HG02884 (cell line): ENCODE measurements at regions not wholly inside any gene's neighbourhood (a gene's known extent, or its start where the extent isn't known, plus 50 kb on each side); places are given as distances from the start of the nearest gene placed in this dataset.

Experiments
- ATAC-seq: cut with Tn5 transposase; IDR thresholded peaks from one replicate; pipeline ENCODE4 v1.9.1; 2021; ENCODE audit warnings: mild to moderate bottlenecking, moderate library complexity; ENCODE audit not compliant: unreplicated experiment

DNA sequence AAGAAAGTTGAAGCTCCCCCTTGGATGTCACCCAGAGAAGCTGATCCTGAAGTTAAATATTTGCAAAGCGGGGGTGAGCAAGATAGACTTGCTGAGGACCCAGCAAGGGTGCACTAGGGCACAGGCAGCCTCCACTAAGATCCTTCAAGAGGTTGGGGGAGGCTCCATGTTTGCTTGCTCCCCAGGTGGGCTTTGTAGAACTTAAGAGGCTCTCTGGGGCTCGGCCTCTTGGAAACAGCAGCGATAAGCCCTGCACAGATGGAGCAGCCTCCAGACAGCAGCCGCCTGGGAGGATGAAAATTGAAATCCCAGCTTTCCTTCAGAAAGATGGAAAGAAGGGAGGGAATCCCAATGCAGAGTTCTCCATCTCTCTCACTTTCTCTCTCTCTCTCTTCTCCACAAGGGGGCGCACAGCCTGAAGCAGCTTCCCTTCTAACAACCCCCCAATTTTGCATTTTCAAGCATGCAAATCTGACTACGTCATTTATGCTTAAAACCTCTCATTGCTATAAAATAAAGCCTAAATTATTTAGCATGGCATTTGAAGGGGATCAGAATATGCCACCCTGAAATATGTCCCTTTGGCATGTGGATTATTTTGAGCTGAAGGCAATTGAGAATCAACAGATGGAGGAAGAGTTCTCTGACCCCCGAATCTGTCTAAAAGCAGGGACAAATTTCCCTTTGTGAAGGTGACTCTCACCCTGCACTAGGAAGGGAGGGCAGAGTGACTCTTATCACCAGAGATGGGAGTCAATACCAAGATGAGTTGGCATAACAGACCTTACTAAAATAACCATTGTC is 185.7 kb upstream of the KLHL29 start:
- ATAC-seq: no peak

DNA sequence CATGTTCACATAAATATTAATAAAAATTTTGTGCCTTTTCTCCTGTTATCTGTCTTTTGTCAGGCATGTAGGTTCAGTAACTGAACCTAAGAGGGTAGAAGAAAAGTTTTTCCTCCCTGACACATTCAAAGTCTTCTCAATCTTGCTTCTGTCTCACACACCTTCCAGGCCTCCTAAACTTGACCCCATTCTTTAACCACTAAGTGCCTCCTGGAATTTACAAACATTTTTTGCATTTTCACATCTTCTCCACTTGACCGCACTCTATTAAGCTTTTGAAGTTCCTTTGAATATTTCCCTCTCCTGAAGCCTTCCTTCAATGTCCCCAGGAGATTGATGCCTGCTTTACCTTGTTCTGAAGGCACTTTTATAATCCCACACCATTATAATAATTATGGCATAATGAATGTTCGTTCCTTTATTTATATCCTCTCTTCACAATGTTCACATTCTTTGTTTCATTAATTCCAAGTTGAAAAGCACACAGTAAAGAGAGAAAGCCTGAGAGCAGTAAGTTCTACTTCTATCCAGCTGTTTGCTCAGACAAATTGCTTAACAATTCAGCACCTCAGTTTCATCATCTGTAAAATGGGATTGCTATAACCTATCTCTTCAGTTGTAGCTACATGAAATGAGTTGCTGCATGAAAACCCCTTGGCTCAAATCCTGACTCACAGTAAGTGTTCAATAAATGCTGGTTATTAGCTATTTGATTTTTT is 184.8 kb upstream of the KLHL29 start:
- ATAC-seq: no peak

DNA sequence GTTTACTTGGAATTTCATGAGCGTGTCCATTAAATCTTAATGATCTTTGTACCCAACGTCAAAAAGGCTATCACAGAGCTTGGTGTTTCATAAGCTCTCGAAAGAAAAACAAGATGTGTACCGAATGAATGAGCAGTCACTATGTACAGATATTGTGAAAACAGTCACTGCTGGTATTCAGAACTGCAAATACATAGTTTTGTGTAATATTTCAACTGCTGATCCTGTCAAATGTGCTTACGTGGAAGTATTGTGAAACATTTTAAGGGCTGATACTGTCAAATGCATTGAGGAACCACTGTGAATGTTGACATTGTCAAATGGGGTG is 184.2 kb upstream of the KLHL29 start:
- no peak for ATAC-seq

DNA sequence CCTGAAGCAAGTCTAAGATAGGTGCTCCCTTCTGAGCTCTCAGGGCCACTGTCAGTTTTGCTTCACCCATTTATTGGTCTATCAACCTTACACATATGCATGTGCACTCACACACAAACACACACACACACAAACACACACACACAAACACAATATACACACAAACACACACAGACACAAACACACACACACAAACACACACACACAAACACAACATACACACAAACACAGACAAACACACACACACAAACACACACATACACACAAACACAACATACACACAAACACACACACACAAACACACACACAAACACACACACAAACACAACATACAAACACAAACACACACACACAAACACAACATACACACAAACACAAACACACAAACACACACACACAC is 181.6 kb upstream of the KLHL29 start:
- no peak for ATAC-seq

- no peak for ATAC-seq
Measured at GRCh38 chr2:23204685-23205242, 180.2 kb upstream of the KLHL29 start.

DNA sequence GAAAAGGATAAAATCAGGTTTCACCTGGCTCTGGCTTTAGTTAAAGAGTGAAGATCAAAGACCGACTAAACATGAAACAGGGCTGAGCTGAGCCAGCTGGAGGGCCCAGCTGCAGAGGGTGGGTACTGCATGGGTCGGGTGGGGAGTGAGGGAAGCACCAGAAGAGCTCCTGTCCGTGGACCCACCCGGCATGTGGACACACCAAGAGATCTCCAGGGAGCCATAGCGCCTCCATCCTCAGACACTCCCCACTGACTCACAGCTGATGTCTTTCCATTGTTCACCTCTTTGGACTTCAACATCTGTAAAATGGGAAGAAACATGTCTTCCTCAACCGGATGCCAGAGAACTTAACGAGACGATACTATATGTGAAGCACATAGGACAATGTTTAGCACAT is 178.3 kb upstream of the KLHL29 start:
- ATAC-seq: no peak

DNA sequence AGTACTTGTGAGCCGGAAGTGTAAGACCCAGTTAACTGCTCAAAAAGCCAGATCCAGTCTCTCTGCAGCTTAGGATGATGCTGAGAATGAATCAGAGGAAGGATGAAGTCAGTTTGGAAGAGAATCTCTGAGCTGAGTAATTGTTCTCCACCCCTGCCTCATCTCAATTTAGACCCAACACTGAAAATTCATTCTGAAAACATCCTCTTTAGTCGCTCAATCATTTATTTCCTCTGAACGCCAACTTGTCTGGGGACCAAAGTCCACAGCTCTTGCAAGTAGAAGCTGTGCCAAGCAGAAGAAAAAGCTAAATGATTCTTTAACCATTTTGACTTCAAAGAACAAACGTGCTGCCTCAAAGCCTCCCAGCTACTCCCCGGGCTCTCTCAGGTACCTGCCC is 177.1 kb upstream of the KLHL29 start:
- ATAC-seq: no peak

DNA sequence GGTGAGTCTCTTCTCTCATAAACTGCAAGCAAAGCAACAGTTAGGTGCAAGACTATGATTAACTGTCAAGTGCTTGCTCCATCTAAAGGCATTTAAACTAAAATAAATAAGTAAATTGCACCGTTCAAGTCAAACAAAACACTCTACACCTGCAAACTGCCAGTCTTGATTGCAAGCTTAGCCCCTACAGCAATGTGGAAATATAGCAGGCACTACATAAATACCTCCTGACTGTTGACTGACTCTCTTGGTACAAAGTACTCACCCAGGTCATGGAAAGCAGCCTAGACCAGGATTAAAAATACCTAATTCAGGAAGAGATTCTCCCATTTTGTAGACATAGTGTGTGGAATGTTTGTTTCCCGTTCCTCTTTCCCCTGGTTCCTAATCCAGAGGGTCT is 176.6 kb upstream of the KLHL29 start:
- ATAC-seq: no peak

- no peak for ATAC-seq
Measured at GRCh38 chr2:23209059-23209458, 175.9 kb upstream of the KLHL29 start.

- no peak for ATAC-seq
Measured at GRCh38 chr2:23211987-23212583, 172.9 kb upstream of the KLHL29 start.

- ATAC-seq: no peak
Measured at GRCh38 chr2:23213196-23213595, 171.8 kb upstream of the KLHL29 start.

- ATAC-seq: no peak
Measured at GRCh38 chr2:23215016-23215415, 170.0 kb upstream of the KLHL29 start.

DNA sequence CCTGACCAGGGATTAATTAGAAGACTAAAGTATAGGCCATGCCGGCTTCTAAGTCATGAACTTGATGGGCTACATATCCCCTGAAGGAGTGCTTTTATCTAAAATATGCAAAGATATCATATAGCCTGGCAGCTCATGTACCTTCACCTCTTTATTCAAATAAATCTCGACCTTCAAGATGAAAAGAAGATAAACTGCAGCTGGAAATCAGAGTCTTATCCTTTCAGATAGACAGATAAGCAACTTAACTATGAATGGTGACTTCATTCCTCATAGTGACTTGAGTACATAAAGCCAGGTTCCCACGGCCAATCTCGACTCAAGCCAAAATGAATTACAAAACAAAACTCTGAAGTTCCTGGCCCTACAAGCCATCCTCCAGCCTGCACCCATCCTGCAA is 165.3 kb upstream of the KLHL29 start:
- no peak for ATAC-seq

DNA sequence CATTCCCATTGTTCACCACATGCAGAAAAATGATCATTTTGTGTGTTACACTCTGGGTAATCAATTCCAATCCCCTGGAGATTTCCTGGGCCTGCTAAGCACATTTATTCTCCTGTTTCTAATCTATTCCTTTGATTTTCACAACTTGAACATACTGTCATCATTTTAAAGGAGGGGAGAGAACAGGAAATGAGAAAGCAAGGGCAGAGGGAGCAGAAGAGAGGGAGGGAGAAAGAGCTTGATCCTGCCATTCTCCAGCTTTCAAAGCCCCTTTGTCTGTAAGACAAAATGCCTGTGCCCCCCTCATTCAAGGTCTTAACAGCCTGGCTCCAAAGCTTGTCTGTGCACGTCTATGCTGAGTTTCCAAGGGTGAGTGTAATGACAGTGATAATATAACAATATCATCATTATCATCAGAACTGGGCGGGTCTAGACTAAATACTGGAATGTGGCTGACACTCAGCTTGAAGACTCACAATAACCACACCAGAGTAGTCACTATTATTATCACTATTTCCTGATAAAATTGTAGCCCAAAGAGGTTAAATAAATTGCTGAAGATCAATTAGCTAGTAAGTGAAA is 164.4 kb upstream of the KLHL29 start:
- ATAC-seq: no peak

GRCh38 chr2:23221236-23221635 is 163.7 kb upstream of the KLHL29 start:
- ATAC-seq: no peak

- ATAC-seq: no peak
Measured at GRCh38 chr2:23221901-23222300, 163.1 kb upstream of the KLHL29 start.

GRCh38 chr2:23230885-23231284 is 154.1 kb upstream of the KLHL29 start:
- ATAC-seq: no peak

- no peak for ATAC-seq
Measured at GRCh38 chr2:23231865-23232264, 153.1 kb upstream of the KLHL29 start.

DNA sequence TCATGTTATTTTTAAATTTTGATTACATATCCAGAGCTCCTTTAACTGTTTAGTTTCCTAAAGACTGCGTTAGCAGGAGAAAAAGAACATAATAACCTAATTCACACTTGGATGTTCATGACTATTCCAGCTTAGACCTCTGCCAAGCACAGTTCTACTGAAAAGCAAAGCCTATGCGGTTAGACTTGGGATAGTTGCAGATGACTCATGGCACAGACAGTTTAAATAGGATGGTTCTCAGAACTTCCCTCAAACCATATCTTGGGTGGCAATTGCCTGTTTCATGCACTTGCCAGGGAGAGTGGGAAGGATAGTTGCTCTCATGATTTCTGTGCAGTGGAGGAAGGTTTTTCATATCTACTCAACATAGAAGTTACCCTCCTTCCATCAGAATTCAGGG is 149.7 kb upstream of the KLHL29 start:
- no peak for ATAC-seq

- no peak for ATAC-seq
Measured at GRCh38 chr2:23235736-23236135, 149.2 kb upstream of the KLHL29 start.

DNA sequence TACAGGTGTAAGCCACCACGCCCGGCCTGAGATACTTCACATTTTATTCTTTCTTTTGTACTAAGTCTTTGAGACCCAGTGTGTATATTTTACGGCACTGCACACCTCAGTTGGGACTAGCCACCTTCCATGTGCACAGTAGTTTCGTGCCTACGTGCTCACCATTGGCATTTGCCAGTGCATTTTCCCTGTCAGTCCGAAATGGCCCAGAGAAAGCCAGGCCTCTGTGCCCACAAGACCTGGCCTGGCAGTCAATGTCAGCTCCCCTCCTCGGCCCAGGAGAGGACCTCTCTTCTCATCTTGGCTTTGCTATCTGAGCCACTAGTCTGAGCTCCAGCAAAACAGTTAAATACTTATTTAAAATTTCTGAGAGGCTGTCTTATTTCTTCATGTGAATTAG is 147.8 kb upstream of the KLHL29 start:
- ATAC-seq: no peak
